GM20000 (cell line): ENCODE measurements at regions not wholly inside any gene's neighbourhood (a gene's known extent, or its start where the extent isn't known, plus 50 kb on each side); places are given as distances from the start of the nearest gene placed in this dataset.

ENCODE experiments used
- DNase-seq: peaks from one replicate; pipeline ENCODE4 v3.0.0; 2012; ENCODE audit warnings: low spot score
- TF ChIP-seq, protein P1 (sequence below): IDR thresholded peaks from 2 replicates; pipeline ENCODE4 v1.5.1; 2012; ENCODE audit warnings: mild to moderate bottlenecking, control low read depth; ENCODE audit errors: extremely low read depth, missing control alignments

DNA sequence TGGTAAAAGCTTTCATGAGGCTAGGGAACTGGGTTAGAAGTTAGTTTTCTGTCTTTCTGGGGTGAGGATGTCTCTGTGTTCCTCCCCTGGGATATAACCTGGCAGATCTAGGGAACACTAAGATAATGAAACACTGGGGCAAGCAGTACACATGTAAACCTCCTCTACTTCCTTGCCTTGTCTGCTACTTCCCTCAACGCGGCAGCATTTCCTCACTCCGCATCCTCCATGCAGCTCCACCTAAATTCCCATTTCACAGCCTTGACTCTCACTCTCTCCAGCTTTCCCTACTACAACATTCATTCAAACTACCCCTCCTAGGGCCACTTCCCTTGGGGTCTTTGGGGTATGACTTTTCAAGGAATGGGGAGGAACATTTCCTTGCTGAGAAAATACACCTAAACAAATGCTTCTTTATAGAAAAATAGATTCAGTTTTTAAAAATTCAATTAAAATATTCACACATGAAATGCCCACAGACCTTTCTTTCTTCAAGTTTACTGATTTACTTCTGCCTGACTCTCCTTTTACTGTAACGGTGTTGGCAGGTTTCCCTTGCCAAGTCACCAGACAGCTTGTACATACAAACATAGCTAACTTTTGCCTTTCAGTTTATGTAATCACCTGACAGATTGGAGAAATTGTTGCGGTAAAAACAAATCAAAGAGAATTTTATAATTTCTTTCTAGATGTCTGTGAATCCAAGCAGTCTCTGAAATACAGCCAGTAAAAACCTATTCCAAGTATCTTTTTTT is 90.1 kb downstream of the TNFSF18 start:
- TF ChIP-seq, protein P1, sequence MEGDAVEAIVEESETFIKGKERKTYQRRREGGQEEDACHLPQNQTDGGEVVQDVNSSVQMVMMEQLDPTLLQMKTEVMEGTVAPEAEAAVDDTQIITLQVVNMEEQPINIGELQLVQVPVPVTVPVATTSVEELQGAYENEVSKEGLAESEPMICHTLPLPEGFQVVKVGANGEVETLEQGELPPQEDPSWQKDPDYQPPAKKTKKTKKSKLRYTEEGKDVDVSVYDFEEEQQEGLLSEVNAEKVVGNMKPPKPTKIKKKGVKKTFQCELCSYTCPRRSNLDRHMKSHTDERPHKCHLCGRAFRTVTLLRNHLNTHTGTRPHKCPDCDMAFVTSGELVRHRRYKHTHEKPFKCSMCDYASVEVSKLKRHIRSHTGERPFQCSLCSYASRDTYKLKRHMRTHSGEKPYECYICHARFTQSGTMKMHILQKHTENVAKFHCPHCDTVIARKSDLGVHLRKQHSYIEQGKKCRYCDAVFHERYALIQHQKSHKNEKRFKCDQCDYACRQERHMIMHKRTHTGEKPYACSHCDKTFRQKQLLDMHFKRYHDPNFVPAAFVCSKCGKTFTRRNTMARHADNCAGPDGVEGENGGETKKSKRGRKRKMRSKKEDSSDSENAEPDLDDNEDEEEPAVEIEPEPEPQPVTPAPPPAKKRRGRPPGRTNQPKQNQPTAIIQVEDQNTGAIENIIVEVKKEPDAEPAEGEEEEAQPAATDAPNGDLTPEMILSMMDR, result no peak
- DNase-seq, result no peak

DNA sequence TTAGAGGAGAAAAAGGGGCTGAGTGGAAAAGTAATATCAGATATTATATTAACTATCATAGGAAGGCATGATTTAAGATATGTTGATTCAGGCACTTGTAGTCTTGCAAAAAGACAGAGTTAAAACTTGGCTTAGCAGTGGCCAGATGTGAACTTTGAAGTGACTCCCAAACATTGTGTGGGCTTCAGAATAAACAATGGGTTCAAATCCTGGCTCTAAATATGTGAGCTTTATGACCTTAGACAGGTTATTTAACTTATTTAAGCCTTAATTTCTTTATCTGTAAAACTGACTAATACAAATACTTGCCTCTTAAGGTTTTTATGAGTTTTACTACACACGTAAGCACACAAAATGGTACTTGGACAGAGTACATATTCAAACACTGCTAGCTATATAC is 85.9 kb downstream of the TNFSF18 start:
- DNase-seq, result no peak
- TF ChIP-seq, protein P1, result no peak

DNA sequence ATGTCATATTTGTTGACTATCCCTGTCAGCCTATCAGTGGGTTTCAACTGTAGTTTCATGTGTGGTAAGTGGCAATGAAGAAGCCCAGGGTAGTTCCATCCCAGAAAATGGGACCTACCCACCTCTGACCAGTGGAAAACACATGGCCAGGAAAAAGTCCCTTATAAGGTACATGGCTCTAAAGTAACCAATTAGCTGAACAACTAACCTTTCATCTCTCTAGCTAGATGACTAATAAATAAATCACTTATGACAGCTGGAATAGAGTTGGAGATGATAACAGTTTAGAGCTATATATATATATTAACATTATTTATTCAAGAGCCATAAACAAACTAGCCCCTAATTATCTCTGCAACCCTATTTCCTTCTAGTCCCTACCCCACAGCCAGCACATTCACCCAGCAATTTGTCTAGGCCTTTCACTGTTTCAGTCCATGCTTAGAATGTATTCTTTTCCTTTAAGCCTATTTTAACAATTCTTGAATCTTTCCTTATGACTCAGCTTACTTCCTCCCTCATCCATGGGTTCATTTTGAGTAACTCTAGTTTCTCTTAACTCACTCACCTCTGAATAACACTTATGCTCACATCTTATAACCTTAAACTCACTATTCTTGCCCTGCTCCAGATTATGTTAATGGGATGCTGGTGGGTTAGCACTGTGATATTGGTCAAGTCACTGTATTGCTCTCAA is 83.7 kb downstream of the TNFSF18 start:
- TF ChIP-seq, protein P1, result no peak
- DNase-seq, result no peak

DNA sequence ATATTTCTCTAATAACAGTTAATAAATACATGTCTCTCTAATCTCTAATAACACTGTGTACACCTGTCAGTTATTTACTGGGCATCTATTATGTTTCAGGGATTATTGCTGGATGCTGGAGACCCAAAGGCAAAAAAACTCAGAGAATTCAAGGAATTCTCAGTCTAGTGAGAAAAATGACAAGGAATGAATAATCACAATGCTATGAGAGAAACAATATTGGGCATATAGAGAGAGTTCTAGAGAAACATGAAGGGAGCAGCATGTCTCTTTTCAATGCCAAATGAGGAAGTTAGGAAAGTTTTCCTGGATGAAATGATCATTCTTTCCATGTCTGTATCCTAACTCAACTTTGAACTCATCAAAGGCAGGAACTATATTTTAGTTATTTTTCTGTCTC is 82.8 kb downstream of the TNFSF18 start:
- TF ChIP-seq, protein P1, result no peak
- DNase-seq, result no peak

DNA sequence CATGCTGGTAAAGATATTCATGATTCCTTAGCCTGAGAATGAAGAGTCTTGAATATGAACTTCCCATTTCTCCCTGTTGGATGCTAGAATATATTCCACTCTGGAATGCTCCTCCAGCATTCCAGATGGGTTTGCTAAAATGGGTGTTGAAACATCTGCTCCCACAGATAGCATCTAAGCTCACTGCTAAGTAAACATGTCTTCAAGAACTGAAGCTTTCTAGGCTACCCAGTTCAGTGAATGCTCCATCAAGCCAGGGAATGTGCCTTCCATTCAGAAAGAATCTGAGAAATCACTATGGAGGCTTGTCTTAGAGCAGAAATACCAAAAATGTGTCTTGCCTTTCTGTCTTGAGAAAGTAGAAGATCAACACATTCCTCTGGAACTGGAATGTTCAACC is 81.1 kb downstream of the TNFSF18 start:
- no peak for DNase-seq
- TF ChIP-seq, protein P1, result no peak

DNA sequence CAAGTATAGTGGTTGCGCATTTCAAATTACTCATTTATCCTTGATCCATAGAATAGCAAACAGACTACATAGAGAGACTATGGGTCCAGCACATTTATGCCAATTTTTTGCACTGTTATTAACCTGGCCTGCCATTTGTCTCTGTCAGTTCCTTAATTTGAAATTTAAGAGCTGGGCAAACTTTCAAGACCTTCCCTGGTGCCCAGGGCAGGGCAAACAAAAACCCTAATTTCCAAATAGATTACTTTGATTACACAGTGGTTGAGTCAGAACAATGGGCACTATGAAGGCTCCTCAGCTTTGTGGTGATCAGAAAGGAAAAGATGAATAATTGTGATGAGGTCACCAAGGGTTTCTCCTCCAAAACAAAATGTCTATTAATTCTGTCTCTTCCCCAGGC is 80.6 kb downstream of the TNFSF18 start:
- DNase-seq, result no peak
- TF ChIP-seq, protein P1, result no peak

DNA sequence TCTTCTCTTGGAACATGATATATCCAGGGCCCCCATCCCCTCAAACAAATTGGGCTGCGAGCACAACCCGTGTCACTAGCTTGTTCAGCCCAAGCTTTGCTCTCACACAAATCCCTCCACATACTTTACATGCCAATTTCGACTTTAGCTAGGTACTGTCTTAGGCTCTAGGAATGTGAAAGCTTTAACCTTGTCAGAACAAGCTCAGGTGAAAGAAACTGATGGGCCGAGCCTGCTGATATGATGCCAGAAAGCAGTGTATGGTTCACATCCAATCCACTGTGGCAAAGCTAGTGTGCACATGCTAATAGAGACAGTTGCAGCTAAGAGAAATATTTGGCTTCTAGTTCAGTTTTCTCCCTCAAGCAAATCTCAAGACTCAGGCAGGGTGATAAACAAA is 79.5 kb downstream of the TNFSF18 start:
- DNase-seq, result no peak

More for the DNA sequence above, 79.5 kb downstream of the TNFSF18 start:
- TF ChIP-seq, protein P1, result no peak
